A549 (cell line): ENCODE measurements at regions not wholly inside any gene's neighbourhood (a gene's known extent, or its start where the extent isn't known, plus 50 kb on each side); places are given as distances from the start of the nearest gene placed in this dataset.

Experiments
- ATAC-seq, 2 experiments: fragments of 200-7000 bp in 1 of 2; fragments of >200 bp in 1 of 2; cut with Nextera tagmentation in 1 of 2; cut with Tn5 transposase in 1 of 2; 3 replicates each; pipeline versions ENCODE4 v1.8.0 to v1.9.1; 2018 to 2020; ENCODE audit warnings: mild to moderate bottlenecking in 1 of 2, moderate library complexity in 1 of 2
- CTCF ChIA-PET: fragments of 300-600 bp; sonication (Branson Sonifier 250); formaldehyde crosslinking; extraction: SDS; loops from one replicate; lab custom pipeline; 2021; ENCODE audit warnings: antibody characterized with exemption, inconsistent platforms; lab: Yijun Ruan, JAX
- POLR2A ChIA-PET: fragments of 350-600 bp; formaldehyde crosslinking; extraction: SDS; loops from one replicate; lab custom pipeline; 2021; ENCODE audit warnings: antibody characterized with exemption, inconsistent platforms; lab: Yijun Ruan, JAX
- DNase-seq, 2 experiments: peaks; one replicate each; pipeline versions ENCODE4 v3.0.0 to v3.0.0-alpha.2; 2011 to 2016; ENCODE audit warnings: low read depth in 1 of 2, low spot score in 1 of 2
- FAIRE-seq: peaks from 2 replicates; lab custom pipeline; 2011; peaks lifted over from hg19 to GRCh38; lab: Jason Lieb, UNC
- H3K27ac ChIP-seq, 2 experiments: fragments of >200 bp; sonication (Bioruptor Twin); formaldehyde crosslinking; 3 replicates each; pipeline ENCODE4 v1.5.1; 2016 to 2017
- H3K4me1 ChIP-seq: fragments of >200 bp; sonication (Bioruptor Twin); formaldehyde crosslinking; 3 replicates; pipeline ENCODE4 v1.6.1; 2016
- H3K4me2 ChIP-seq: fragments of >200 bp; sonication (Bioruptor Twin); formaldehyde crosslinking; 3 replicates; pipeline ENCODE4 v1.6.1; 2016
- H3K4me3 ChIP-seq: fragments of >200 bp; sonication (Bioruptor Twin); formaldehyde crosslinking; 3 replicates; pipeline ENCODE4 v1.5.1; 2016
- H3K9me3 ChIP-seq: fragments of >200 bp; sonication (Bioruptor Twin); formaldehyde crosslinking; 3 replicates; pipeline ENCODE4 v1.6.1; 2016
- BCL3 ChIP-seq: fragments of >200 bp; sonication (Bioruptor Twin); formaldehyde crosslinking; IDR thresholded peaks from 3 replicates; pipeline ENCODE4 v1.6.1; 2016
- BHLHE40 ChIP-seq: IDR thresholded peaks from 2 replicates; pipeline ENCODE4 v1.6.1; 2012; ENCODE audit warnings: low read depth, low read length, inconsistent platforms
- CBX2 ChIP-seq: fragments of 200-600 bp; sonication (generic); IDR thresholded peaks from 2 replicates; pipeline ENCODE4 v1.6.1; 2016; ENCODE audit warnings: low read depth, mild to moderate bottlenecking, borderline replicate concordance
- CBX8 ChIP-seq: fragments of 200-600 bp; sonication (generic); IDR thresholded peaks from 2 replicates; pipeline ENCODE4 v1.6.1; 2016
- CHD4 ChIP-seq: fragments of 200-600 bp; sonication (generic); IDR thresholded peaks from 2 replicates; pipeline ENCODE4 v1.6.1; 2016; ENCODE audit warnings: antibody characterized with exemption, mild to moderate bottlenecking, borderline replicate concordance
- CTCF ChIP-seq: fragments of >200 bp; sonication (Bioruptor Twin); formaldehyde crosslinking; IDR thresholded peaks from 3 replicates; pipeline ENCODE4 v1.5.1; 2016
- EHMT2 ChIP-seq: fragments of 200-600 bp; sonication (generic); IDR thresholded peaks from 2 replicates; pipeline ENCODE4 v1.6.1; 2016; ENCODE audit warnings: antibody characterized with exemption, low read depth, mild to moderate bottlenecking, moderate library complexity
- ESRRA ChIP-seq: fragments of 150-350 bp; IDR thresholded peaks from 2 replicates; pipeline ENCODE4 v1.6.1; 2014; ENCODE audit warnings: mild to moderate bottlenecking, low read length, borderline replicate concordance
- FOSB ChIP-seq: fragments of 250-450 bp; sonication (Bioruptor Pico); IDR thresholded peaks from 2 replicates; pipeline ENCODE4 v1.5.0; 2020; ENCODE audit warnings: mild to moderate bottlenecking, moderate library complexity
- FOSL2 ChIP-seq, 2 experiments: fragments of 450-650 bp in 1 of 2; fragments of >200 bp in 1 of 2; sonication (Bioruptor Twin) in 1 of 2; formaldehyde crosslinking; IDR thresholded peaks; 2 replicates each; pipeline versions ENCODE4 v1.5.0 to v1.6.1; 2016 to 2020; ENCODE audit warnings: mild to moderate bottlenecking in 1 of 2, moderate library complexity in 1 of 2
- FOXS1 ChIP-seq: fragments of 250-450 bp; sonication (Bioruptor Pico); IDR thresholded peaks from 2 replicates; pipeline ENCODE4 v1.5.0; 2020; ENCODE audit warnings: mild to moderate bottlenecking, moderate library complexity
- KDM1A ChIP-seq: fragments of 200-600 bp; sonication (generic); IDR thresholded peaks from 2 replicates; pipeline ENCODE4 v1.6.1; 2016; ENCODE audit warnings: low read depth, mild to moderate bottlenecking
- MAX ChIP-seq: IDR thresholded peaks from 2 replicates; pipeline ENCODE4 v1.6.1; 2012
- MAZ ChIP-seq: fragments of 150-350 bp; IDR thresholded peaks from 2 replicates; pipeline ENCODE4 v1.6.1; 2014; ENCODE audit warnings: antibody characterized with exemption, low read depth, low read length, borderline replicate concordance
- MYC ChIP-seq: IDR thresholded peaks from 2 replicates; pipeline ENCODE4 v1.6.1; 2012; ENCODE audit warnings: mild to moderate bottlenecking, inconsistent platforms, low read length, improper control_type of control experiment, borderline replicate concordance
- NFE2L2 ChIP-seq: fragments of 150-350 bp; conservative IDR thresholded peaks from 2 replicates; pipeline ENCODE4 v1.6.1; 2014; ENCODE audit warnings: low read length
- PBX3 ChIP-seq: IDR thresholded peaks from 2 replicates; pipeline ENCODE4 v1.6.1; 2012
- PHF8 ChIP-seq: fragments of 200-600 bp; sonication (generic); IDR thresholded peaks from 2 replicates; pipeline ENCODE4 v1.6.1; 2016; ENCODE audit warnings: low read depth, mild to moderate bottlenecking, antibody characterized with exemption, moderate library complexity, borderline replicate concordance
- POLR2AphosphoS2 ChIP-seq: conservative IDR thresholded peaks from 2 replicates; pipeline ENCODE4 v1.6.1; 2012; ENCODE audit warnings: low read length, improper control_type of control experiment, inconsistent platforms
- RAD21 ChIP-seq, 2 experiments: fragments of >200 bp in 1 of 2; sonication (Bioruptor Twin) in 1 of 2; formaldehyde crosslinking in 1 of 2; IDR thresholded peaks in 1 of 2; conservative IDR thresholded peaks in 1 of 2; 2 replicates in 1 of 2; 3 replicates in 1 of 2; pipeline ENCODE4 v1.6.1; 2012 to 2018; ENCODE audit warnings: inconsistent platforms in 1 of 2
- RARB ChIP-seq: fragments of 250-450 bp; sonication (Bioruptor Pico); IDR thresholded peaks from 2 replicates; pipeline ENCODE4 v1.8.0; 2021; ENCODE audit warnings: mild to moderate bottlenecking, moderate library complexity
- REST ChIP-seq: fragments of 200-600 bp; sonication (generic); IDR thresholded peaks from 2 replicates; pipeline ENCODE4 v1.6.1; 2016; ENCODE audit warnings: antibody characterized with exemption, mild to moderate bottlenecking, moderate library complexity
- RFX5 ChIP-seq: fragments of 450-650 bp; IDR thresholded peaks from 2 replicates; pipeline ENCODE4 v1.7.1; 2014; ENCODE audit warnings: antibody characterized with exemption, mild to moderate bottlenecking, moderate library complexity
- SMC3 ChIP-seq: fragments of >200 bp; sonication (Bioruptor Twin); formaldehyde crosslinking; IDR thresholded peaks from 3 replicates; pipeline ENCODE4 v1.6.1; 2018; ENCODE audit warnings: inconsistent platforms
- TP53 ChIP-seq: fragments of 250-450 bp; sonication (Bioruptor Pico); IDR thresholded peaks from 2 replicates; pipeline ENCODE4 v1.5.0; 2021; ENCODE audit warnings: mild to moderate bottlenecking, moderate library complexity
- ZFP36 ChIP-seq: fragments of 450-650 bp; IDR thresholded peaks from 2 replicates; pipeline ENCODE4 v1.6.1; 2014; ENCODE audit warnings: borderline replicate concordance; ENCODE audit not compliant: partially characterized antibody
- ZNF302 ChIP-seq: fragments of 250-450 bp; sonication (Bioruptor Pico); IDR thresholded peaks from 2 replicates; pipeline ENCODE4 v1.9.0; 2021; ENCODE audit warnings: inconsistent platforms, mild to moderate bottlenecking, moderate library complexity
- WGBS: methylation state at CpG from one replicate; pipeline ENCODE4 v1.1.6; 2017; ENCODE audit errors: missing lambda C conversion rate; 5-methylcytosine and 5-hydroxymethylcytosine counted together

- FAIRE-seq: no peak
- Histone ChIP-seq H3K27ac (no peak overlapping the region), H3K4me2 (no peak overlapping the region), H3K9me3 (peaks cover 23% of the 10 kb centered on the region), H3K4me1 (peaks cover 22% of the 10 kb centered on the region), H3K4me3 (no peak overlapping the region)
- ChIA-PET CTCF (no interaction called here), POLR2A (no interaction called here)
- no peak for ATAC-seq
- TF ChIP-seq KDM1A: no peak
- TF ChIP-seq FOSL2 (IDR thresholded peaks at IDR 0.05): no peak
- TF ChIP-seq FOSL2 (CRISPR knock-in tag; IDR thresholded peaks at IDR 0.05): no peak
- DNase-seq: no peak
- WGBS: 51% methylated on average over 6 of the region's 6 CpGs
These were observed 264.5 kb downstream of the NDUFA10 start for GRCh38 chr2:239760596-239760995.

- FAIRE-seq (no peak), ATAC-seq (peak; percentile 83 to 88), DNase-seq (peak; percentile 72 to 84)
- ChIA-PET POLR2A (no interaction called here), CTCF (interaction anchor here (1.0 kb wide), 1 partner anchor 233 kb away, joined by 3 read pairs; no protein-coding TSS in a partner anchor)
- 5% methylated on average over 18 of the region's 18 CpGs for WGBS
- Histone ChIP-seq H3K4me3 (peak overlapping the region; percentile 17; the same call in 2 of the 3 replicates), H3K4me2 (peak overlapping the region; percentile 81), H3K27ac (peak overlapping the region; percentile 72 to 78), H3K4me1 (peaks cover 22% of the 10 kb centered on the region), H3K9me3 (peaks cover 23% of the 10 kb centered on the region)
- TF ChIP-seq EHMT2 (no peak), KDM1A (no peak), CBX2 (no peak), BHLHE40 (0 out of 2 replicates have a peak, but pooled peaks have one; percentile 34), BCL3 (no peak), PHF8 (no peak), ZFP36 (no peak), SMC3 (0 out of 3 replicates have a peak, but pooled peaks have one; percentile 7), FOSL2 (IDR thresholded peaks at IDR 0.05) (0 out of 2 replicates have a peak, but pooled peaks have one; percentile 9), FOSL2 (CRISPR knock-in tag; IDR thresholded peaks at IDR 0.05) (peak; percentile 77), CHD4 (no peak), NFE2L2 (peak; percentile 79), RAD21 (conservative IDR thresholded peaks at IDR 0.05 in 1 of 2, IDR thresholded peaks at IDR 0.05 in 1 of 2) (peak in 1 of 2 experiments; percentile 24; a peak in 2 of 5 replicates), RARB (CRISPR knock-in tag) (no peak), CBX8 (no peak), MAZ (no peak), TP53 (CRISPR knock-in tag) (no peak), ZNF302 (CRISPR knock-in tag) (no peak), PBX3 (no peak), RFX5 (no peak), CTCF (no peak), MAX (peak; percentile 48; the same call in 1 of the 2 replicates), FOSB (CRISPR knock-in tag) (no peak), MYC (no peak), FOXS1 (CRISPR knock-in tag) (no peak), ESRRA (no peak), REST (no peak), POLR2AphosphoS2 (no peak)
These were observed 266.8 kb downstream of the NDUFA10 start for GRCh38 chr2:239758279-239758877.
